Upper lobe of left lung (tissue), 4 donors: ENCODE measurements at regions not wholly inside any gene's neighbourhood (a gene's known extent, or its start where the extent isn't known, plus 50 kb on each side); places are given as distances from the start of the nearest gene placed in this dataset.

Experiments
- EP300 ChIP-seq, 4 donors: sonication (generic); formaldehyde crosslinking; IDR thresholded peaks; one replicate each; pipeline ENCODE4 v1.5.1; 2017; ENCODE audit warnings: antibody characterized with exemption in 4 of 4, control low read depth in 2 of 4
- POLR2A ChIP-seq, 4 donors: fragments of 450-650 bp; IDR thresholded peaks; one replicate each; pipeline ENCODE4 v1.5.1; 2016 to 2017; ENCODE audit warnings: antibody characterized with exemption in 4 of 4, mild to moderate bottlenecking in 2 of 4
- TF ChIP-seq, protein P1 (sequence below), 6 experiments: fragments of 450-650 bp in 4 of 6; fragments of 200-600 bp in 2 of 6; sonication (generic) in 2 of 6; IDR thresholded peaks; one replicate each; pipeline ENCODE4 v1.5.1; 2016 to 2019; ENCODE audit warnings: antibody characterized with exemption in 6 of 6

DNA sequence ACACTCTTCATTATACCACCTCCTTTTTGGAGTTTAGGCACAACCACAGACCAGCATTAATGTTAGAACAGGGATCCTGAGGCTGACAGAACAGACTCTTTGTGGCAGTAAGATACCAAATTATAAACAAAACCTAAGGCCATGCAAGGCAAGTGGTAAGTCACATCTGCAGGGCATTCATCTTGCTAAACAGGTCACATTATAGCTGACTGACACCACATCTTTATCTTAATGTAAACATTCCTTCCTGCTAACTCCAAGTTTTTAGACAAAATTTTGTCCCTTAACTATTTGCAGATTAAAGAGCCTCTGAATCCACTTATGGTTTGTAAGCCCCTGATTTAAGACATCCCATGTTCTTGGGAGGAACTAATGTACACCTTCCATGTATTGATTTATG lies 500.6 kb downstream of the PYDC2 start:
- TF ChIP-seq, protein P1, sequence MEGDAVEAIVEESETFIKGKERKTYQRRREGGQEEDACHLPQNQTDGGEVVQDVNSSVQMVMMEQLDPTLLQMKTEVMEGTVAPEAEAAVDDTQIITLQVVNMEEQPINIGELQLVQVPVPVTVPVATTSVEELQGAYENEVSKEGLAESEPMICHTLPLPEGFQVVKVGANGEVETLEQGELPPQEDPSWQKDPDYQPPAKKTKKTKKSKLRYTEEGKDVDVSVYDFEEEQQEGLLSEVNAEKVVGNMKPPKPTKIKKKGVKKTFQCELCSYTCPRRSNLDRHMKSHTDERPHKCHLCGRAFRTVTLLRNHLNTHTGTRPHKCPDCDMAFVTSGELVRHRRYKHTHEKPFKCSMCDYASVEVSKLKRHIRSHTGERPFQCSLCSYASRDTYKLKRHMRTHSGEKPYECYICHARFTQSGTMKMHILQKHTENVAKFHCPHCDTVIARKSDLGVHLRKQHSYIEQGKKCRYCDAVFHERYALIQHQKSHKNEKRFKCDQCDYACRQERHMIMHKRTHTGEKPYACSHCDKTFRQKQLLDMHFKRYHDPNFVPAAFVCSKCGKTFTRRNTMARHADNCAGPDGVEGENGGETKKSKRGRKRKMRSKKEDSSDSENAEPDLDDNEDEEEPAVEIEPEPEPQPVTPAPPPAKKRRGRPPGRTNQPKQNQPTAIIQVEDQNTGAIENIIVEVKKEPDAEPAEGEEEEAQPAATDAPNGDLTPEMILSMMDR (IDR thresholded peaks at IDR 0.05), result no peak
- TF ChIP-seq EP300 (IDR thresholded peaks at IDR 0.05) (no peak), POLR2A (IDR thresholded peaks at IDR 0.05) (no peak)
